HepG2 (cell line): ENCODE measurements at regions not wholly inside any gene's neighbourhood (a gene's known extent, or its start where the extent isn't known, plus 50 kb on each side); places are given as distances from the start of the nearest gene placed in this dataset.

Experiments used
- CHD2 ChIP-seq: IDR thresholded peaks from 2 replicates; pipeline ENCODE4 v1.6.1; 2011; ENCODE audit warnings: low read depth, low read length, improper control_type of control experiment
- FOSL2 ChIP-seq: sonication (generic); formaldehyde crosslinking; IDR thresholded peaks from 2 replicates; pipeline ENCODE4 v1.4.0; 2020; ENCODE audit warnings: missing genetic modification reagents
- FOXA1 ChIP-seq, 2 experiments: fragments of 450-650 bp in 1 of 2; sonication (generic) in 1 of 2; formaldehyde crosslinking in 1 of 2; IDR thresholded peaks; 2 replicates each; pipeline versions ENCODE4 v1.4.0 to v1.6.1; 2016 to 2020; ENCODE audit warnings: missing genetic modification reagents in 1 of 2
- HOXD1 ChIP-seq: sonication (generic); formaldehyde crosslinking; IDR thresholded peaks from 2 replicates; pipeline ENCODE4 v1.5.0; 2020; ENCODE audit warnings: missing genetic modification reagents
- ISX ChIP-seq: sonication (generic); formaldehyde crosslinking; conservative IDR thresholded peaks from 2 replicates; pipeline ENCODE4 v1.5.0; 2020; ENCODE audit warnings: missing genetic modification reagents
- KLF13 ChIP-seq: sonication (generic); formaldehyde crosslinking; IDR thresholded peaks from 2 replicates; pipeline ENCODE4 v1.4.0; 2020; ENCODE audit warnings: mild to moderate bottlenecking, missing genetic modification reagents
- NCOR1 ChIP-seq: fragments of 200-600 bp; sonication (generic); IDR thresholded peaks from 2 replicates; pipeline ENCODE4 v1.7.0; 2017; ENCODE audit warnings: antibody characterized with exemption, low read length, borderline replicate concordance
- POGZ ChIP-seq: sonication (generic); formaldehyde crosslinking; IDR thresholded peaks from 2 replicates; pipeline ENCODE4 v1.4.0; 2020; ENCODE audit warnings: mild to moderate bottlenecking, missing genetic modification reagents
- RBAK ChIP-seq: sonication (generic); formaldehyde crosslinking; IDR thresholded peaks from 2 replicates; pipeline ENCODE4 v1.5.1; 2020; ENCODE audit warnings: mild to moderate bottlenecking, missing genetic modification reagents
- RBM39 ChIP-seq: fragments of 200-400 bp; formaldehyde crosslinking; IDR thresholded peaks from one replicate; pipeline ENCODE4 v1.6.1; 2018; ENCODE audit warnings: antibody characterized with exemption, mild to moderate bottlenecking, low read depth, low read length; ENCODE audit not compliant: poor library complexity, severe bottlenecking
- SMAD1 ChIP-seq: sonication (generic); formaldehyde crosslinking; IDR thresholded peaks from 2 replicates; pipeline ENCODE4 v1.4.0; 2020; ENCODE audit warnings: missing genetic modification reagents, low read depth, mild to moderate bottlenecking, borderline replicate concordance
- SNAPC2 ChIP-seq: sonication (generic); formaldehyde crosslinking; IDR thresholded peaks from 2 replicates; pipeline ENCODE4 v1.8.1; 2022; ENCODE audit warnings: mild to moderate bottlenecking, missing genetic modification reagents
- SOX6 ChIP-seq, 2 experiments: fragments of 450-650 bp in 1 of 2; sonication (generic) in 1 of 2; formaldehyde crosslinking in 1 of 2; IDR thresholded peaks; 2 replicates each; pipeline versions ENCODE4 v1.4.0 to v1.6.1; 2017 to 2020; ENCODE audit warnings: antibody characterized with exemption in 1 of 2, mild to moderate bottlenecking in 1 of 2, missing genetic modification reagents in 1 of 2
- ZBTB38 ChIP-seq: sonication (generic); formaldehyde crosslinking; IDR thresholded peaks from 2 replicates; pipeline ENCODE4 v1.5.1; 2020; ENCODE audit warnings: mild to moderate bottlenecking, missing genetic modification reagents
- ZFP82 ChIP-seq: sonication (generic); formaldehyde crosslinking; IDR thresholded peaks from 2 replicates; pipeline ENCODE4 v1.5.1; 2020; ENCODE audit warnings: mild to moderate bottlenecking, missing genetic modification reagents, borderline replicate concordance
- ZNF207 ChIP-seq: fragments of 450-650 bp; IDR thresholded peaks from 2 replicates; pipeline ENCODE4 v1.6.1; 2016; ENCODE audit warnings: antibody characterized with exemption, borderline replicate concordance
- ZNF441 ChIP-seq: sonication (generic); formaldehyde crosslinking; IDR thresholded peaks from 2 replicates; pipeline ENCODE4 v1.7.0; 2021; ENCODE audit warnings: missing genetic modification reagents, borderline replicate concordance
- ZNF614 ChIP-seq: IDR thresholded peaks from 2 replicates; pipeline ENCODE4 v1.6.1; 2018; ENCODE audit warnings: missing biosample characterization, missing genetic modification reagents, inconsistent platforms, borderline replicate concordance
- ZNF780A ChIP-seq: sonication (generic); formaldehyde crosslinking; IDR thresholded peaks from 2 replicates; pipeline ENCODE4 v1.8.0; 2022; ENCODE audit warnings: mild to moderate bottlenecking, missing genetic modification reagents, moderate library complexity
- TF ChIP-seq, protein P1 (sequence below): IDR thresholded peaks from 2 replicates; pipeline ENCODE4 v1.6.1; 2016
- TF ChIP-seq, protein P2 (sequence below), 2 experiments: sonication (generic) in 1 of 2; formaldehyde crosslinking in 1 of 2; IDR thresholded peaks; 2 replicates each; pipeline versions ENCODE4 v1.5.1 to v1.6.1; 2011 to 2020; ENCODE audit warnings: borderline replicate concordance in 1 of 2, low read depth in 1 of 2, low read length in 1 of 2, mild to moderate bottlenecking in 1 of 2, missing genetic modification reagents in 1 of 2, moderate library complexity in 1 of 2
- TF ChIP-seq, protein P3 (sequence below): sonication (generic); formaldehyde crosslinking; IDR thresholded peaks from 2 replicates; pipeline ENCODE4 v1.5.0; 2020; ENCODE audit warnings: missing genetic modification reagents
- TF ChIP-seq, protein P4 (sequence below): sonication (generic); formaldehyde crosslinking; IDR thresholded peaks from 2 replicates; pipeline ENCODE4 v1.8.1; 2023; ENCODE audit warnings: mild to moderate bottlenecking, moderate library complexity, missing genetic modification reagents
- TF ChIP-seq, protein P5 (sequence below): sonication (generic); formaldehyde crosslinking; IDR thresholded peaks from 2 replicates; pipeline ENCODE4 v1.5.0; 2020; ENCODE audit warnings: missing genetic modification reagents

DNA sequence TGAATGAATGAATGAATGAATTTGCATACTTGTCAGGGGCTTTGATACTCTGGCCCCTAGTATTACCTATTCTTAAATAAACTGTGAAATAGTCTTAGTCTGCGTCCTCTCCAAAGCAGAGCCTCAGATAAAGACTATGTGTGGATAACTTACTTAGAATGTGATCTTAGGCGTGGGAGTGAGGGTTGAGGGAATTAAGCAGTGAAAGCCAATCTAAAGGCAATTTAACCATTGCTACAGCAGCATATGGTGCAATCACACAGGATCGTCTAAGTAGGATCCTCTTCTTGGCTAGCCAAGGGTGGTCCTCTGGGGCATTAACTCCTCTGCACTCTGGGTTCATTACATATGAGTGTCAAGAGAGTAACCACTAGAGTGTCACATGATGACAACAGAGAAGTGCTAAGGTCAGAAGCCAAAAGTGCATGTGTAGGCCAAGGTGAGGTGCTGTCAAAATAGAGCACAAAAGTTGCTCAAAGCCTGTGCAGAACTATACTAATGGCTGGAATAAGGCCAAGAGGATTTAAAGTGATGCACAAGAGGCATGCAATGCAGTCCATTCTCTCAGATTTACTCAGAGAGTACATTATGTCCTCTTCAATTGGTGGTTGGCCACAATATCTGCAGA lies 274.4 kb upstream of the SEMA6A start (continued):
- TF ChIP-seq ZNF207 (no peak), ZNF441 (CRISPR knock-in tag) (no peak), HOXD1 (CRISPR knock-in tag) (no peak), RBM39 (no peak), RBAK (CRISPR knock-in tag) (no peak), ZFP82 (no peak), FOSL2 (CRISPR knock-in tag) (peak; percentile 31; the same call in 1 of the 2 replicates), SNAPC2 (CRISPR knock-in tag) (no peak), FOXA1 (IDR thresholded peaks at IDR 0.05) (no peak), FOXA1 (CRISPR knock-in tag; IDR thresholded peaks at IDR 0.05) (0 out of 2 replicates have a peak, but pooled peaks have one; percentile 16), SOX6 (IDR thresholded peaks at IDR 0.05) (no peak), SOX6 (CRISPR knock-in tag; IDR thresholded peaks at IDR 0.05) (peak; percentile 69), POGZ (no peak), NCOR1 (no peak), ZNF614 (CRISPR knock-in tag) (0 out of 2 replicates have a peak, but pooled peaks have one; percentile 38), CHD2 (no peak), ISX (CRISPR knock-in tag) (no peak), ZNF780A (CRISPR knock-in tag) (no peak), ZBTB38 (no peak), KLF13 (CRISPR knock-in tag) (no peak), SMAD1 (CRISPR knock-in tag) (no peak)
- TF ChIP-seq, protein P1, sequence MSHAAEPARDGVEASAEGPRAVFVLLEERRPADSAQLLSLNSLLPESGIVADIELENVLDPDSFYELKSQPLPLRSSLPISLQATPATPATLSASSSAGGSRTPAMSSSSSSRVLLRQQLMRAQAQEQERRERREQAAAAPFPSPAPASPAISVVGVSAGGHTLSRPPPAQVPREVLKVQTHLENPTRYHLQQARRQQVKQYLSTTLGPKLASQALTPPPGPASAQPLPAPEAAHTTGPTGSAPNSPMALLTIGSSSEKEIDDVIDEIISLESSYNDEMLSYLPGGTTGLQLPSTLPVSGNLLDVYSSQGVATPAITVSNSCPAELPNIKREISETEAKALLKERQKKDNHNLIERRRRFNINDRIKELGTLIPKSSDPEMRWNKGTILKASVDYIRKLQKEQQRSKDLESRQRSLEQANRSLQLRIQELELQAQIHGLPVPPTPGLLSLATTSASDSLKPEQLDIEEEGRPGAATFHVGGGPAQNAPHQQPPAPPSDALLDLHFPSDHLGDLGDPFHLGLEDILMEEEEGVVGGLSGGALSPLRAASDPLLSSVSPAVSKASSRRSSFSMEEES (CRISPR knock-in tag) = peak; percentile 86
- TF ChIP-seq, protein P2, sequence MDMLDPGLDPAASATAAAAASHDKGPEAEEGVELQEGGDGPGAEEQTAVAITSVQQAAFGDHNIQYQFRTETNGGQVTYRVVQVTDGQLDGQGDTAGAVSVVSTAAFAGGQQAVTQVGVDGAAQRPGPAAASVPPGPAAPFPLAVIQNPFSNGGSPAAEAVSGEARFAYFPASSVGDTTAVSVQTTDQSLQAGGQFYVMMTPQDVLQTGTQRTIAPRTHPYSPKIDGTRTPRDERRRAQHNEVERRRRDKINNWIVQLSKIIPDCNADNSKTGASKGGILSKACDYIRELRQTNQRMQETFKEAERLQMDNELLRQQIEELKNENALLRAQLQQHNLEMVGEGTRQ (IDR thresholded peaks at IDR 0.05; ENCODE audit: low read depth, low read length) = no peak
- TF ChIP-seq, protein P2 (CRISPR knock-in tag; IDR thresholded peaks at IDR 0.05; ENCODE audit: borderline replicate concordance) = peak; percentile 57; the same call in 1 of the 2 replicates
- TF ChIP-seq, protein P3, sequence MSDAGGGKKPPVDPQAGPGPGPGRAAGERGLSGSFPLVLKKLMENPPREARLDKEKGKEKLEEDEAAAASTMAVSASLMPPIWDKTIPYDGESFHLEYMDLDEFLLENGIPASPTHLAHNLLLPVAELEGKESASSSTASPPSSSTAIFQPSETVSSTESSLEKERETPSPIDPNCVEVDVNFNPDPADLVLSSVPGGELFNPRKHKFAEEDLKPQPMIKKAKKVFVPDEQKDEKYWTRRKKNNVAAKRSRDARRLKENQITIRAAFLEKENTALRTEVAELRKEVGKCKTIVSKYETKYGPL (CRISPR knock-in tag) = no peak
- TF ChIP-seq, protein P4, sequence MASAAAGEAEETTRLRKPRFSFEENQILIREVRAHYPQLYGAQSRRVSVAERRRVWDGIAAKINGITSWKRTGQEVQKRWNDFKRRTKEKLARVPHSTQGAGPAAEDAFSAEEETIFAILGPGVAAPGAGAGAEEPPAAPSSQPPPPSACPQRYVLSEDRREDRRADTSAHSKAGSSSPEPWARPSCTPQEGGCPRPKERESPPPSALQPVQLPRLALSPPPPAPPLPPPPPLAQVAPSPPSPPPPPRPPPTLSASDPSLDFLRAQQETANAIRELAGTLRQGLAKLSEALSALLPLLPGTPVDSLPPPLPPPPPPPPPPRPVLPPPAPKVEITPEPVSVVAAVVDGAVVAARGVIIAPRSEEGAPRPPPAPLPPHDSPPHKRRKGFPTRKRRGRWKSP (CRISPR knock-in tag) = no peak
- TF ChIP-seq, protein P5, sequence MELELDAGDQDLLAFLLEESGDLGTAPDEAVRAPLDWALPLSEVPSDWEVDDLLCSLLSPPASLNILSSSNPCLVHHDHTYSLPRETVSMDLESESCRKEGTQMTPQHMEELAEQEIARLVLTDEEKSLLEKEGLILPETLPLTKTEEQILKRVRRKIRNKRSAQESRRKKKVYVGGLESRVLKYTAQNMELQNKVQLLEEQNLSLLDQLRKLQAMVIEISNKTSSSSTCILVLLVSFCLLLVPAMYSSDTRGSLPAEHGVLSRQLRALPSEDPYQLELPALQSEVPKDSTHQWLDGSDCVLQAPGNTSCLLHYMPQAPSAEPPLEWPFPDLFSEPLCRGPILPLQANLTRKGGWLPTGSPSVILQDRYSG = no peak
